LNCaP clone FGC (cell line): ENCODE measurements at regions not wholly inside any gene's neighbourhood (a gene's known extent, or its start where the extent isn't known, plus 50 kb on each side); places are given as distances from the start of the nearest gene placed in this dataset.
"Not testable (repeated sequence)": the region's sequence is repeated elsewhere in the genome, so short reads cannot be mapped to it uniquely, and the experiment has no call there.

Experiments used
- DNase-seq: peaks from one replicate; pipeline ENCODE4 v3.0.0-alpha.2; 2011; ENCODE audit warnings: low read depth
- H3K4me3 ChIP-seq: 2 replicates; pipeline ENCODE4 v1.5.1; 2011; ENCODE audit warnings: mild to moderate bottlenecking, low read depth, low read length, control low read depth
- TF ChIP-seq, protein P1 (sequence below): IDR thresholded peaks from 2 replicates; pipeline ENCODE4 v1.5.1; 2012; ENCODE audit warnings: mild to moderate bottlenecking; ENCODE audit not compliant: control insufficient read depth, insufficient read depth; ENCODE audit errors: extremely low read depth

GRCh38 chrX:67353651-67354370 lies 190.0 kb upstream of the AR start:
- DNase-seq = no peak
- TF ChIP-seq, protein P1, sequence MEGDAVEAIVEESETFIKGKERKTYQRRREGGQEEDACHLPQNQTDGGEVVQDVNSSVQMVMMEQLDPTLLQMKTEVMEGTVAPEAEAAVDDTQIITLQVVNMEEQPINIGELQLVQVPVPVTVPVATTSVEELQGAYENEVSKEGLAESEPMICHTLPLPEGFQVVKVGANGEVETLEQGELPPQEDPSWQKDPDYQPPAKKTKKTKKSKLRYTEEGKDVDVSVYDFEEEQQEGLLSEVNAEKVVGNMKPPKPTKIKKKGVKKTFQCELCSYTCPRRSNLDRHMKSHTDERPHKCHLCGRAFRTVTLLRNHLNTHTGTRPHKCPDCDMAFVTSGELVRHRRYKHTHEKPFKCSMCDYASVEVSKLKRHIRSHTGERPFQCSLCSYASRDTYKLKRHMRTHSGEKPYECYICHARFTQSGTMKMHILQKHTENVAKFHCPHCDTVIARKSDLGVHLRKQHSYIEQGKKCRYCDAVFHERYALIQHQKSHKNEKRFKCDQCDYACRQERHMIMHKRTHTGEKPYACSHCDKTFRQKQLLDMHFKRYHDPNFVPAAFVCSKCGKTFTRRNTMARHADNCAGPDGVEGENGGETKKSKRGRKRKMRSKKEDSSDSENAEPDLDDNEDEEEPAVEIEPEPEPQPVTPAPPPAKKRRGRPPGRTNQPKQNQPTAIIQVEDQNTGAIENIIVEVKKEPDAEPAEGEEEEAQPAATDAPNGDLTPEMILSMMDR = no peak
- H3K4me3 ChIP-seq = no peak overlapping the region

GRCh38 chrX:67361267-67361666 lies 182.6 kb upstream of the AR start:
- not testable (repeated sequence) for H3K4me3 ChIP-seq, DNase-seq

- H3K4me3 ChIP-seq = no peak overlapping the region
- TF ChIP-seq, protein P1 = no peak
- DNase-seq = no peak
These were observed 159.4 kb upstream of the AR start for GRCh38 chrX:67384403-67384802.

GRCh38 chrX:67408423-67409079 lies 135.3 kb upstream of the AR start:
- TF ChIP-seq, protein P1 = no peak
- H3K4me3 ChIP-seq = no peak overlapping the region

GRCh38 chrX:67415937-67416336 lies 127.9 kb upstream of the AR start:
- TF ChIP-seq, protein P1 = no peak
- no peak overlapping the region for H3K4me3 ChIP-seq

More at GRCh38 chrX:67408423-67409079, 135.3 kb upstream of the AR start:
- DNase-seq = no peak

GRCh38 chrX:67426946-67427345 lies 116.9 kb upstream of the AR start:
- no peak for DNase-seq
- no peak overlapping the region for H3K4me3 ChIP-seq
- TF ChIP-seq, protein P1 = no peak

More at GRCh38 chrX:67415937-67416336, 127.9 kb upstream of the AR start:
- DNase-seq = no peak

DNA sequence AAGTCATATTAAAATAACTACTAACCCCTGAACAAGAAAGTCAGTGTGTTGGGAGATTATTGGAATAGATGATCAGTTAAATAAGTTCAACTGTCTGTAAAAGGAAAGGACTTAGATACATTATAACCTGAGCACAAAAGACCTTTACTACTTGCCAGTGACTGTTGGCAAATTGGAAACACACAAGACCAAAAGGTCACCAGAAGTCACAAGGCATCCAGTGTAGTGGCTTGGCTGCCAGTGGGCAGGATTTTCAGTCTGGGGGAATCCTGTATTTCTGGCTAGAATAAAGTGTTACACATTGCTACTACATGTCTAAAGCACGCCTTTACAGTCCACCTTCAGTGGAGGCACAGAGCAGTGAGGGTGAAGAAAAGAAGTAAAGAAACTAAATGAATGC lies 108.3 kb upstream of the AR start:
- TF ChIP-seq, protein P1 = no peak
- DNase-seq = no peak
- no peak overlapping the region for H3K4me3 ChIP-seq
